K562 (cell line): ENCODE measurements at regions not wholly inside any gene's neighbourhood (a gene's known extent, or its start where the extent isn't known, plus 50 kb on each side); places are given as distances from the start of the nearest gene placed in this dataset.

Experiments
- ATAC-seq: fragments of 200-7000 bp; cut with Tn5 transposase; 3 replicates; pipeline ENCODE4 v1.9.1; 2020; ENCODE audit warnings: moderate library complexity
- BruUV-seq: library from RNA; stranded (reverse); fragments of 400-500 nt; replicated peaks from 2 replicates; lab custom pipeline; 2021; lab: Mats Ljungman, UMichigan
- CTCF ChIA-PET: fragments of 300-600 bp; formaldehyde crosslinking; extraction: SDS; loops from one replicate; lab custom pipeline; 2021; ENCODE audit warnings: low intra/inter-chr PET ratio; lab: Yijun Ruan, JAX
- POLR2A ChIA-PET: fragments of 300-600, 350-650 bp; sonication (Branson Sonifier 250); formaldehyde crosslinking; extraction: SDS; loops from one replicate; lab custom pipeline; 2021; ENCODE audit warnings: antibody characterized with exemption, inconsistent platforms; lab: Yijun Ruan, JAX
- DNase-seq, 4 experiments: peaks; one replicate each; pipeline versions ENCODE4 v3.0.0 to v3.0.0-alpha.2; 2011 to 2018; ENCODE audit warnings: low spot score in 3 of 4, mixed read lengths in 3 of 4; ENCODE audit errors: extremely low read depth in 1 of 4
- FAIRE-seq: peaks from 2 replicates; lab custom pipeline; 2011; peaks lifted over from hg19 to GRCh38; lab: Jason Lieb, UNC
- H2AFZ ChIP-seq: 2 replicates; pipeline ENCODE4 v1.6.0; 2011; ENCODE audit warnings: low read depth, low read length, control low read depth, inconsistent platforms
- H3K27ac ChIP-seq: fragments of 200-600 bp; 3 replicates; pipeline ENCODE4 v1.8.0; 2011; ENCODE audit warnings: low read depth, mild to moderate bottlenecking, control low read depth, inconsistent platforms, low read length, moderate library complexity, mixed read lengths; ENCODE audit errors: extremely low read depth
- H3K27me3 ChIP-seq, 2 experiments: fragments of 300-600 bp in 1 of 2; 2 replicates in 1 of 2; 3 replicates in 1 of 2; pipeline versions ENCODE4 v1.6.0 to v1.8.0; 2011; ENCODE audit warnings: inconsistent platforms in 2 of 2, low read length in 2 of 2, mild to moderate bottlenecking in 1 of 2, mixed read lengths in 1 of 2, moderate library complexity in 1 of 2; ENCODE audit not compliant: control insufficient read depth in 2 of 2, insufficient read depth in 2 of 2
- H3K36me3 ChIP-seq: fragments of 300-600 bp; 3 replicates; pipeline ENCODE4 v1.8.0; 2011; ENCODE audit warnings: mild to moderate bottlenecking, low read length, inconsistent platforms; ENCODE audit not compliant: control insufficient read depth, insufficient read depth
- H3K4me1 ChIP-seq, 2 experiments: fragments of 200-600 bp in 1 of 2; replicated peaks in 1 of 2; 2 replicates in 1 of 2; 3 replicates in 1 of 2; pipeline versions ENCODE4 v1.5.1 to v1.8.0; 2011; ENCODE audit warnings: inconsistent platforms in 2 of 2, low read length in 2 of 2, mild to moderate bottlenecking in 1 of 2, mixed read lengths in 1 of 2, moderate library complexity in 1 of 2; ENCODE audit not compliant: control insufficient read depth in 2 of 2, insufficient read depth in 2 of 2
- H3K4me2 ChIP-seq: 2 replicates; pipeline ENCODE4 v1.6.1; 2011; ENCODE audit warnings: low read length, control low read depth, inconsistent platforms, mixed read lengths; ENCODE audit not compliant: insufficient read depth
- H3K4me3 ChIP-seq: fragments of 200-600 bp; sonication (generic), shearing (Covaris generic); 2 replicates; pipeline ENCODE4 v1.5.1; 2016; ENCODE audit warnings: control low read depth, inconsistent platforms
- H3K79me2 ChIP-seq: fragments of 200-600 bp; 3 replicates; pipeline ENCODE4 v1.8.0; 2011; ENCODE audit warnings: low read length, inconsistent platforms; ENCODE audit not compliant: control insufficient read depth, insufficient read depth
- H3K9ac ChIP-seq, 2 experiments: 2 replicates each; pipeline versions ENCODE4 v1.6.0 to v1.6.1; 2011; ENCODE audit warnings: low read depth in 2 of 2, low read length in 2 of 2, control low read depth in 1 of 2, inconsistent platforms in 1 of 2, mild to moderate bottlenecking in 1 of 2, mixed read lengths in 1 of 2; ENCODE audit not compliant: insufficient read depth in 1 of 2
- H3K9me1 ChIP-seq: one replicate; pipeline ENCODE4 v1.6.0; 2011; ENCODE audit warnings: inconsistent platforms, mild to moderate bottlenecking, low read length, moderate library complexity; ENCODE audit not compliant: control insufficient read depth, insufficient read depth
- H3K9me3 ChIP-seq: replicated peaks from 2 replicates; pipeline ENCODE4 v1.5.1; 2011; ENCODE audit warnings: low read depth, low read length, inconsistent platforms; ENCODE audit not compliant: control insufficient read depth, insufficient read depth
- H4K20me1 ChIP-seq: replicated peaks from 2 replicates; pipeline ENCODE4 v1.6.1; 2011; ENCODE audit warnings: low read length, inconsistent platforms, mixed read lengths; ENCODE audit not compliant: control insufficient read depth, insufficient read depth
- COPS2 ChIP-seq: fragments of 450-650 bp; conservative IDR thresholded peaks from 2 replicates; pipeline ENCODE4 v1.6.1; 2016; ENCODE audit warnings: mild to moderate bottlenecking, moderate library complexity
- ELF1 ChIP-seq: fragments of 200-800 bp; sonication (Bioruptor generic); IDR thresholded peaks from 2 replicates; pipeline ENCODE4 v1.6.1; 2016; ENCODE audit warnings: missing genetic modification characterization, missing compliant biosample characterization
- FOXK1 ChIP-seq: sonication (generic); formaldehyde crosslinking; IDR thresholded peaks from 2 replicates; pipeline ENCODE4 v1.8.0; 2022; ENCODE audit warnings: missing genetic modification reagents, mild to moderate bottlenecking, borderline replicate concordance
- KDM5B ChIP-seq: fragments of 200-600 bp; sonication (generic); IDR thresholded peaks from 2 replicates; pipeline ENCODE4 v1.6.1; 2012; ENCODE audit warnings: low read depth, mild to moderate bottlenecking, moderate library complexity, low read length, control low read depth, inconsistent platforms; ENCODE audit not compliant: insufficient replicate concordance
- NCOA6 ChIP-seq: fragments of 450-650 bp; IDR thresholded peaks from 2 replicates; pipeline ENCODE4 v1.6.1; 2017; ENCODE audit warnings: mild to moderate bottlenecking
- YBX1 ChIP-seq: fragments of 450-650 bp; IDR thresholded peaks from 2 replicates; pipeline ENCODE4 v1.7.1; 2016; ENCODE audit warnings: mild to moderate bottlenecking
- ZNF121 ChIP-seq: sonication (generic); formaldehyde crosslinking; conservative IDR thresholded peaks from 2 replicates; pipeline ENCODE4 v1.8.0; 2022; ENCODE audit warnings: missing genetic modification reagents
- WGBS: fragments of 100-300 bp; shearing (Covaris generic); methylation state at CpG from one replicate; pipeline ENCODE4 v1.1.6; 2016; ENCODE audit warnings: low coverage, mixed read lengths; ENCODE audit not compliant: insufficient coverage; ENCODE audit errors: missing lambda C conversion rate; 5-methylcytosine and 5-hydroxymethylcytosine counted together
- in situ Hi-C: fragments of 300-500 bp; cut with MboI; formaldehyde crosslinking; loops from 4 replicates; pipeline ENCODE4 v1.15.0; 2018; ENCODE audit warnings: inconsistent platforms, mixed read lengths
- intact Hi-C: fragments of 100-400 bp; cut with micrococcal nuclease; formaldehyde crosslinking; loops from 2 replicates; pipeline ENCODE4 v1.14.2; 2022
- TF ChIP-seq, protein P1 (sequence below): sonication (generic); formaldehyde crosslinking; IDR thresholded peaks from 2 replicates; pipeline ENCODE4 v1.8.0; 2022; ENCODE audit warnings: missing genetic modification reagents, mild to moderate bottlenecking, borderline replicate concordance
- TF ChIP-seq, protein P2 (sequence below): fragments of 450-650 bp; IDR thresholded peaks from 2 replicates; pipeline ENCODE4 v1.6.1; 2016; ENCODE audit warnings: borderline replicate concordance

DNA sequence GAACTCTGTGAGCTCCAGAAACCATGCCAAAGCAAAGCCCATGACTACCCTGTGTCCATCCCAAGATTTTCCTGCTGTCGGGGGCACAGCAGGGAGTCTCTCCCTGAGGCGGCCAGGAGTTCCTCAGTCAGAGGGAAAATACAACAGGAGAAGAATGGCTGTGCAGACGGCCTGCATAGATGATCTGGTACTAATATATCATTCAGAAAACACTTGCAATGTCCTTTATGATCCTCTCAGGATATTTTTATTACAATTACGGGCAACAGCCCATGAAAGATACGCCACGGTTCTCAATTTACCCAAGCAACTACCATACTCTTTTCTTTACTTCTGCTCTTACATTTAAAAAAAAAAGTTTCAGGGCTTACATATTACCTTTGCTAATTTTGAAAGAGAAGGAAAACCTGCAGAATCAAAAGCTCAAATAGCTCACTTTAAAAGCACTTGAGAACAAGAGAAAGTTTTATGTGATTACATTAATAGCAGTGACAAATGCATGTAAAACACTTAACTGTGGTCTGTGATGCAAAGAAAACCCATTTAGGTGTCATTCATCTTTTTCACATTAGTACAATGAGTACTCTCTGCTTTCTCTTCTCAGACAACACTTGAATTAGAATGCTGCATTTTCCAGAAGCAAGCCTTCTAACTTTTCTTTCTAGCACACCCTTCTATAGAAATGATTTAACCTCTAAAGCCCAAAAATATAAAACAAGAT lies 460.8 kb downstream of the KLF5 start:
- no TSS peak for BruUV-seq
- H3K4me1 ChIP-seq, result no peaks in the 10 kb centered on the region
- intact Hi-C loops, result no loop called here
- TF ChIP-seq COPS2 (no peak), FOXK1 (CRISPR knock-in tag) (no peak), NCOA6 (no peak), KDM5B (no peak), ZNF121 (no peak), ELF1 (tag) (no peak), YBX1 (no peak)
- TF ChIP-seq, protein P1, sequence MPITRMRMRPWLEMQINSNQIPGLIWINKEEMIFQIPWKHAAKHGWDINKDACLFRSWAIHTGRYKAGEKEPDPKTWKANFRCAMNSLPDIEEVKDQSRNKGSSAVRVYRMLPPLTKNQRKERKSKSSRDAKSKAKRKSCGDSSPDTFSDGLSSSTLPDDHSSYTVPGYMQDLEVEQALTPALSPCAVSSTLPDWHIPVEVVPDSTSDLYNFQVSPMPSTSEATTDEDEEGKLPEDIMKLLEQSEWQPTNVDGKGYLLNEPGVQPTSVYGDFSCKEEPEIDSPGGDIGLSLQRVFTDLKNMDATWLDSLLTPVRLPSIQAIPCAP, result no peak
- TF ChIP-seq, protein P2, sequence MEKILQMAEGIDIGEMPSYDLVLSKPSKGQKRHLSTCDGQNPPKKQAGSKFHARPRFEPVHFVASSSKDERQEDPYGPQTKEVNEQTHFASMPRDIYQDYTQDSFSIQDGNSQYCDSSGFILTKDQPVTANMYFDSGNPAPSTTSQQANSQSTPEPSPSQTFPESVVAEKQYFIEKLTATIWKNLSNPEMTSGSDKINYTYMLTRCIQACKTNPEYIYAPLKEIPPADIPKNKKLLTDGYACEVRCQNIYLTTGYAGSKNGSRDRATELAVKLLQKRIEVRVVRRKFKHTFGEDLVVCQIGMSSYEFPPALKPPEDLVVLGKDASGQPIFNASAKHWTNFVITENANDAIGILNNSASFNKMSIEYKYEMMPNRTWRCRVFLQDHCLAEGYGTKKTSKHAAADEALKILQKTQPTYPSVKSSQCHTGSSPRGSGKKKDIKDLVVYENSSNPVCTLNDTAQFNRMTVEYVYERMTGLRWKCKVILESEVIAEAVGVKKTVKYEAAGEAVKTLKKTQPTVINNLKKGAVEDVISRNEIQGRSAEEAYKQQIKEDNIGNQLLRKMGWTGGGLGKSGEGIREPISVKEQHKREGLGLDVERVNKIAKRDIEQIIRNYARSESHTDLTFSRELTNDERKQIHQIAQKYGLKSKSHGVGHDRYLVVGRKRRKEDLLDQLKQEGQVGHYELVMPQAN, result no peak
- WGBS, result 0% methylated on average over 6 of the region's 6 CpGs
- CTCF ChIA-PET, result no interaction called here
- no peaks in the 10 kb centered on the region for H3K9me1 ChIP-seq
- H4K20me1 ChIP-seq, result no peaks in the 10 kb centered on the region
- no peak overlapping the region for H3K9ac ChIP-seq
- H2AFZ ChIP-seq, result no peak overlapping the region
- DNase-seq (no peak), ATAC-seq (no peak), FAIRE-seq (no peak)
- POLR2A ChIA-PET, result no interaction called here
- in situ Hi-C loops, result no loop called here
- no peak overlapping the region for H3K4me2 ChIP-seq
- H3K4me3 ChIP-seq, result no peak overlapping the region
- no peak overlapping the region for H3K27ac ChIP-seq
- no peaks in the 10 kb centered on the region for H3K36me3 ChIP-seq
- H3K79me2 ChIP-seq, result no peaks in the 10 kb centered on the region
- no peaks in the 10 kb centered on the region for H3K9me3 ChIP-seq
- H3K27me3 ChIP-seq, result peaks cover 0 to 6% of the 10 kb centered on the region in 2 experiments; a peak in 2 of 5 replicates
